ENCODE measurements at regions not wholly inside any gene's neighbourhood (a gene's known extent, or its start where the extent isn't known, plus 50 kb on each side); places are given as distances from the start of the nearest gene placed in this dataset.
A peak's percentile ranks its signal among the peaks of the same experiment; 100 is the strongest.
"Not testable (repeated sequence)": the region's sequence is repeated elsewhere in the genome, so short reads cannot be mapped to it uniquely, and the experiment has no call there.

- DNase-seq: no peak
Measured at GRCh38 chr9:107809871-107810460, 320.4 kb upstream of the KLF4 start.

GRCh38 chr9:107807183-107807582, 317.6 kb upstream of the KLF4 start:
- no peak for DNase-seq

GRCh38 chr9:107805201-107805600, 315.6 kb upstream of the KLF4 start:
- no peak for DNase-seq

GRCh38 chr9:107794259-107794658, 304.7 kb upstream of the KLF4 start:
- DNase-seq: no peak

- DNase-seq: no peak
Measured at GRCh38 chr9:107793541-107793940, 304.0 kb upstream of the KLF4 start.

- DNase-seq: no peak
Measured at GRCh38 chr9:107792596-107792995, 303.0 kb upstream of the KLF4 start.

GRCh38 chr9:107792006-107792405, 302.4 kb upstream of the KLF4 start:
- no peak for DNase-seq

GRCh38 chr9:107789001-107789700, 299.6 kb upstream of the KLF4 start:
- no peak for DNase-seq

- no peak for DNase-seq
Measured at GRCh38 chr9:107786561-107786960, 297.0 kb upstream of the KLF4 start.

- DNase-seq: no peak
Measured at GRCh38 chr9:107784235-107784958, 294.8 kb upstream of the KLF4 start.

- DNase-seq: no peak
Measured at GRCh38 chr9:107782789-107783188, 293.2 kb upstream of the KLF4 start.

- no peak for DNase-seq
Measured at GRCh38 chr9:107782381-107782780, 292.8 kb upstream of the KLF4 start.

GRCh38 chr9:107780960-107781359, 291.4 kb upstream of the KLF4 start:
- no peak for DNase-seq

GRCh38 chr9:107779731-107780130, 290.2 kb upstream of the KLF4 start:
- DNase-seq: no peak

- DNase-seq: no peak
Measured at GRCh38 chr9:107778661-107779060, 289.1 kb upstream of the KLF4 start.

GRCh38 chr9:107774099-107774498, 284.5 kb upstream of the KLF4 start:
- not testable (repeated sequence) for DNase-seq

GRCh38 chr9:107772988-107773387, 283.4 kb upstream of the KLF4 start:
- DNase-seq: no peak

GRCh38 chr9:107770716-107771115, 281.1 kb upstream of the KLF4 start:
- no peak for DNase-seq

GRCh38 chr9:107768224-107768623, 278.7 kb upstream of the KLF4 start:
- DNase-seq: no peak

- DNase-seq: no peak
Measured at GRCh38 chr9:107767711-107768110, 278.1 kb upstream of the KLF4 start.

GRCh38 chr9:107763469-107763868, 273.9 kb upstream of the KLF4 start:
- DNase-seq: not testable (repeated sequence)

GRCh38 chr9:107761307-107761706, 271.7 kb upstream of the KLF4 start:
- DNase-seq: no peak

- peak; percentile 28 for DNase-seq
Measured at GRCh38 chr9:107760469-107761242, 271.1 kb upstream of the KLF4 start.

- DNase-seq: no peak
Measured at GRCh38 chr9:107759823-107760166, 270.2 kb upstream of the KLF4 start.
